ENCODE measurements at regions not wholly inside any gene's neighbourhood (a gene's known extent, or its start where the extent isn't known, plus 50 kb on each side); places are given as distances from the start of the nearest gene placed in this dataset.

- no peak for TF ChIP-seq POLR2AphosphoS5 (IDR thresholded peaks at IDR 0.05)
- TF ChIP-seq CTCF (IDR thresholded peaks at IDR 0.05 in 8 of 11, conservative IDR thresholded peaks at IDR 0.05 in 3 of 11), result no peak
Observed at GRCh38 chr16:51242296-51242994, 91.4 kb upstream of the SALL1 start.
